HG03108 (cell line): ENCODE measurements at regions not wholly inside any gene's neighbourhood (a gene's known extent, or its start where the extent isn't known, plus 50 kb on each side); places are given as distances from the start of the nearest gene placed in this dataset.
"Not testable (repeated sequence)": the region's sequence is repeated elsewhere in the genome, so short reads cannot be mapped to it uniquely, and the experiment has no call there.

Experiments used
- ATAC-seq: cut with Tn5 transposase; IDR thresholded peaks from one replicate; pipeline ENCODE4 v1.9.1; 2021; ENCODE audit warnings: moderate library complexity; ENCODE audit not compliant: unreplicated experiment

DNA sequence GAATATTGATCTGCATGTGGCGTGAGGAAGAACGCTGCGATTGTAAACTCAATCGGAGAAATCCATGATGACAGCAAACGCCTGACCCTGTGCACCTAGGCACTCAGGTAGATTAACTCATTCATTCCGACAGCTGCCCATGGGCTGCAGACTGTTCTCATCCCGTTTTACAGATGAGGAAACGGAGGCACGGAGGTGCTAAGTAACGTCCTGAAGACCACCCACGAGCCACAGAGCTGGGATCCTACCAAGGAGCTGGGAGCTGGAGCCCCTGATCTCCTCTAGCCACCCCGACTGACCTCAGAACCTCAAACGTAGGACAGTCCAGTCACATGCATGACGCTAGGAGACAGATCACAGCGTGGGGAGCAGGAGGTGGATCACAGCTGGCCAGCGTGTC, 1092.7 kb downstream of the BRD1 start:
- no peak for ATAC-seq

DNA sequence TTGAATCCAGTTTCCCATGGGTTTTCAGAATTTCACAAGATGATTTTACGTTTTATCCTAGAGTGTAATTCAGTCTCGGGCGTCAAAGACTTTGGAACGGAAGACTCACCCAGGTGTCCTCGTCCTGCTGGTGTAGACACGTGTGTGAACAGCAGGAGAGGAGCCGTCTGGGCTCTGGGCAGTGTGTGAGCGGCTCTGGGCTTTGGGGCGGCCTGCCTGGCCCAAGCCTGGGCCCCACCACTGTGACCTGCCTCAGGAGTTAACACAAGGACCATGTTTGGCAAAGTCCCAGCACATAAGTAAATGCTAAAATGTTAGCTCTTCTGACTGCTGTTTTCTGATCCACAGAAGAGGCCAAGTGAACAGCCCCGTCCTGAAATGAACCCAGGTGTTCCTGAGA, 1093.3 kb downstream of the BRD1 start:
- ATAC-seq, result no peak

DNA sequence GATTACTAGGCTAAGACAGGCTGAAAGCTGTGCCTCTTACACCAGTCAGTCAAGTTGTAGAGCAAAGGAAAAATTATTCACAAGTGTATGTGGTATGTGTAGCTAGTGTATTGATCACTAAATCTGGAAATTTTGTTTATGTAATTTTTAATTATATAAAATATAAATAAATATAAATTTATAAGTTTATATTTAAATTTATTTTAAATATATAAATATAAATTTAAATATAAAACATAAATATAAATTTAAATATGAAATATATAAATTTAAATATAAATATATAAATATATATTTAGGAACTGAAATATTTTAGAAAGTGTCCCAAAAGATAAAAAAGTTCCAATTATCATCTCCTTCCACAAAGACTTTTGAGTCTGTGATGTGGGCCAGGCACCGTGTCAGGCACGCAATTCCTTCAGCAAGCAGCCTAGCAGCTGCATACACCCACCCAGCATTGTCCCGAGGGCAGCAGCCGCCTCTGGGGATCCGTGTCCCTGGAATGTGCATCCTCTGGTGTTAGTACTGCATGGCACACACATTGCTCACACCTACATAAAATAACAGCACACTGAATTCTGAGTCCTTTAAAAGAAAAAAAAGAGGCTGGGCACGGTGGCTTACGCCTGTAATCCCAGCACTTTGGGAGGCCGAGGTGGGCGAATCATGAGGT, 1098.0 kb downstream of the BRD1 start:
- ATAC-seq, result no peak

DNA sequence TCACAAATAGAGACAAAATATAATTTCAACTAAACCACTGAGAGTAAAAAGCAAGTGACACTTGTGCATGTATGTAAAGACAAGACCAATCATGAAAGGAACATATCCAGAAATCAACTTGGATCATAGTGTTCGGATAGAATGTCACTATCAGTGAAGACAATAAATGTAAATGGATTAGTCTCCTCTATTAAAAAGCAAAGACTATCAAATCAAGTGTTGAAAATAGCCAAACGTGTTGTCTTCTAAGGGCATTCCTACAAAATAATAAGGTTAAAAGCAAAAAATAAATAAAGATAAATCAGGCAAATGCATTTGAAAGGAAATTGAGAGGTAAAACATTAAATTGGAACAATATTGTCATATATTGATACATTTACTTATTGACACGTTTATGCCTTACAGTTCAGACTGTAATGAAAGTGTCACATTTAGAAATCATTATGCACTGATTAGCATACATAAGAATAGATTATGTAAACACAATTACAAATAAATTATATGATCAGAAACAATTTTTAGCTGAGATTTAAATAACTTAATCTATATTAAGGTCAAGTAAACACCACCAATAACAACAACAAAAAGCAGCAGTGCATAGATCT, 1100.1 kb downstream of the BRD1 start:
- no peak for ATAC-seq

DNA sequence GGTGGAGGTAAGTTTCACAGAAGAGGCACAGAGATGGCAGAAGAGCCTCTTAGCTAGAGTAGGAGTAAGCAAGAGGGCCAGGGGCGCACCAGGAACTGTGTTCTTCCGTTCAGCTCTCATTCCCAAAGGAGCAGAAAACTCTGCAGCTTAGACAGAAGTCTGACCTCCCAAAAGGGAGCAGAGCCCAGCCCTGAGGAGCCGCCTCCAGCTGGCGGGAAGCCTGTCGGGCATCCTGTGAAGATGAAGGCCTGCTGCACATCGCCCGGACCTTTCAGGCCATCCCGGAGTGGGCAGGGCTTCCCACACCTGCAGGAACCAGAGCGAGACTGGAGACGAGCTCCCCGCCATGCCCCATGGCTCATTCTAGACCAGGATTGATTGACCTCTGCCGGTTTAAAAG, 1102.8 kb downstream of the BRD1 start:
- ATAC-seq, result no peak

DNA sequence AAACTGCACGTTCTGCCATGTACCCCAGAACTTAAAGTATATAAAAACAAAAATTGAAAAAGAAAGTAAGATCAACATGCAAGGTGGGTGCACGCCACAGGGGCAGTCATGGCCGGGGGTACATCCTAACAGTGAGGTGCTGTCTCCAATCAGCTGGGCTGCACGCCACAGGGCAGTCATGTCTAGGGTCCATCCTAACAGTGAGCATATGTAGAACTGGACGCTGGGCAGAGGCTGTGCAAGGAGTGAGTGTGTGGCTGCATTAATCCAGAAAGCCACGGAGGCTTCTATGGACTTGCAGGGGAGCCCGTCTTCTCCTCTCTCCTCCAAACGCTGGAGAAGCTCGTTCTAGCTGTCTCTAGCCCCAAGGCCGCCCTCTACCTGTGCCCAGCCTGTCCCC, 1105.0 kb downstream of the BRD1 start:
- ATAC-seq, result no peak

DNA sequence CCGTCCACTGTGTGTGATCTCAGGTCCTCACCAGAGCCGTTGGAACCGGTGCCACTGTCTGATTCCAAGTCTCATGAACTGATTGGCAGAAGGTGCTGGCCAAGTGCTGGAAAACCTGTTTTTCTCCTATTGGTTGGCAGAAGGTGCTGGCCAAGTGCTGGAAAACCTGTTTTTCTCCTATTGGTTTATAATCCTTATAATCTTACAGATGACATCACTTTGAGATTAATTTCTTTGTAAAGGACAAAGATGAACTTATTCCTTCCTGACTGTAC, 1106.3 kb downstream of the BRD1 start:
- ATAC-seq, result no peak

DNA sequence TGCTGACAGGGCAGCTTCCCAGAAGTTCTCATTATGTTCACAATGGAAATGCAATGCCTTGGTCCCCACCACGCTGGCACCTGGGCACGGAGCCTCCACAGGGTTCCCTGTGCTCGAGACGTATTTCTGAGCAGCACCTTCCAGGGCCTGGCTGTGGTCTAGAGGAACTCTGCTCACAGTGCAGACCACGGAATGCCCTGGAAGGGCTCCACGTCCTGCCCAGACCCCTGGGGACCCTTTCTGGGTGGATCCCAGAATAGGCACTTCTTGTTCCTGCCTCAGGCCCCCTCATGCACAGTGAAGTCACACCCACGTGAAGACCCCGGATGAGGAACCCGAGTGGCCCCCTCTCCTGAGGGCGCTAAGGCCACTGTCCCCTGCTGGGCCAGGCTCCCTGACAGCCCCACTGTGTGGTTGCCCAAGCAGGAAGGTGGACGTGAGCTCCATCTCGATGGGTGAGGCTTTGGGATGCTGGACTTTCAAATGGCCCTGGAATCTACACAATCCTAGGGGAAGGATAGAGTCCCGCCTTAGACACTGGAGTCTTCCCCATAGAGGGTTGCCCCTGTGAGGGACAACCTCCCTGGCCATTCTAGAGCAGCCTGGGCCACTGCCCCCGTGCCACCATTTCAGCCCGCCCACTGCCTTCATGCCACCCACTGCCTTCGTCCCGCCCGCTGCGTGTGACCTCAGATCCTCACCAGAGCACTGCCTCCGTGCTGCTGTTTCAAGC, 1106.8 kb downstream of the BRD1 start:
- ATAC-seq, result no peak

DNA sequence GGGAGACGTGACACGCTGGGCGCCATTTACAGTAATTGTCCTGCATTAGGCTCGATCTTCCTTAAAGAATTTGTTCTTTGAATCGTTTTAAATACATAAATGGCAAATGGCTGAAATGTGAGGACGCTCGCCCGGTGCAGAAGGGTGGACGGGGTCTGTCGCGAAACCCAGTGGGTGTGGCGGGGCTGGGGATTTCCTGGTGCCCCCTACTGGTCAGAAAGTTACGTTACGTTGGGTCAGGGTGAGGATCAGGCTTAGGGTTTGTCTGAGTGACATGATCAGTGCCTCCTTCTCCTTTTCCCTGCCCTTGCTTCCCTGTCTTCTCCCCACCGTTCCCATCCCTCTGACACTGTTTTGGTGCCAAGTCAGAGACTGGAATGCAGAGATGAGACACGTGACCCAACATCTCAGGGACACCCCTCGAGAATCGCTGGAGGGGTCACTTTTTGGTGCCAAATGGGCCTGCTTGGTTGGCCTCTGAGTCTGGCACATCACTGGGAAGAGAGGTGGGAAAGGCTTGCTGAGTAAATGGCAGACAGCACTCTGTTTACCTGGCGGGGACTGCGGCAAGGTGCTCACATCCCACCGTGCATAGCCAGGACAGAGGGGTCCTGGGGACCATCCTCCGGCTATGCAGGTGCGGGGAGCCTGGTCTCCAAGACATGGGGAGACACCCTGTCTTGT, 1107.6 kb downstream of the BRD1 start:
- ATAC-seq, result no peak

DNA sequence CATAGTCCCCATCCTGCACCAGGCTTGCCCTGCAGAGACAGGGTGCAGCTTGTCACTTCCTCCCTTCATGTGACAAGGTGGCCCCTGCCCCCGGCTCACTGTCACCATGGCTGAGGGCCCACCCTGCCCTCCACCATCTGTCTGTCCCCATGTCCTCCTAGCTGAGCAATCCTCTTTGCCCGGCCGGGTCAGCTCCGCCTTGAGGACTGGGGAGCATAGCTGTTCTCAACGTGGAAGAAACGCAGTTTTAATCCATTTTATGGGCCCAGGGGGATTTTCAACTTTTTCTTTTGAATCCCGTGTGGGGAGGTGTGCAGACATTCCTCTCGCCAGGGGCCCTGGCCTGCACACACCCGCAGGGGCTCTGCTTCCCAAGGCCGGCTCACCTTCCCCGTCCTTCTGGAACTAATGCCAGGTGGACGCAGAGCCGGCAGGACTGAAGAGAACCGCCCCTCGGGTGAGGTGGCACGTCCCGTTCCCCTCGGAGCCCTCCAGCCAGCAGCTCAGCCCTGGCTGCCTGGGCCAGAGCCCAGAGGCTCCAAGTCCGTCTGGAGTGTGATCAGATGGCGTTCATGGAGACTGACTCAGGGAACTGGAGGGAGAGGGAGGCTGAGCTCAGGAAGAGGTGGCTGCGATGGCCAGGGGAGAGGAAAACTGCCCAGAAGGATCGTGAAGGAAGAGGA, 1108.7 kb downstream of the BRD1 start:
- ATAC-seq, result no peak

DNA sequence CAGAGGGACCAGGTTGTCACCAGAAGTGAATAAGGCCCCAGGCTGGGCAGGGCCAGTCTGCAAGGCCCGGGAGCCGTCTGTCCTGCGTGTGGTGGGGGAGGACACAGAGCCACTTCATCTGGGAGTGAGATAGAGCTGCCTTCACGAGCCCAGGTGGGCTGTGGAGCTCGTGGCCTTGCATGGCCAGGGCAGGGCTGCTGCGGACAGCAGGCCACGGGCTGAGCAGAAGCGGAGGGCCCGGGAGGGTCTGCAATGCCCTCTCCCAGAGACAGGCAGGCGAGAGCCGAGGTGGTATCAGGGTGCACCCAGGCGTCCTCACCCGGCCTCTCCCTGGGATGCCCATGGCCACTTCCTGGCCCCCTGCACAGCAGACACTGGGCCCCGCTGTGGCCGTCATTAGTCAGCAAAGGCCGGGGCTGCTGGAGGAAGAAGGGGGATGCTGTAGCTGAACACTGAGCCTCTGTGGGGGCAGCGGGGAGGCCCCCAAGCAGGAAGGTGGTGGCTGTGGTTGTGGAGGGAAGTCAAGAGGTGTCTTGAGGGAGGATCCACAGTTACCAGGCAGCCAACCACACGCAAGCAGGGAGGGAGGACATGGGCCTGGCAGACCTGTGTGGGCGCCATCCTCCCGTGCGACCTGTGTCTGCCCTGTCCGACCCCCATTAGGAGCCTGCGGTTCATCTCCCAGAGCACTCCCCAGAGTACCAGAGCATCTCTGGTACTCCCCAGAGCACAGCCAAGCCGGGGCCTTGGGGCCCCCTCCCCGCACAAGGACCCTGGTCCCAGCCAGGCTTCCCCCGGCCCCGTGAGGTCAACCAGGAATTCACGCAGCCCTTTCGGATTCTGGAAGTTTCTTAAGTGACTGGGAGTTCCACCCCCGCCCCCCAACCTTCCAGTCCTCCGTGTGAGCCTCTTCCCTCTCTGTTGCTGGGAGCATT, 1109.5 kb downstream of the BRD1 start:
- no peak for ATAC-seq

DNA sequence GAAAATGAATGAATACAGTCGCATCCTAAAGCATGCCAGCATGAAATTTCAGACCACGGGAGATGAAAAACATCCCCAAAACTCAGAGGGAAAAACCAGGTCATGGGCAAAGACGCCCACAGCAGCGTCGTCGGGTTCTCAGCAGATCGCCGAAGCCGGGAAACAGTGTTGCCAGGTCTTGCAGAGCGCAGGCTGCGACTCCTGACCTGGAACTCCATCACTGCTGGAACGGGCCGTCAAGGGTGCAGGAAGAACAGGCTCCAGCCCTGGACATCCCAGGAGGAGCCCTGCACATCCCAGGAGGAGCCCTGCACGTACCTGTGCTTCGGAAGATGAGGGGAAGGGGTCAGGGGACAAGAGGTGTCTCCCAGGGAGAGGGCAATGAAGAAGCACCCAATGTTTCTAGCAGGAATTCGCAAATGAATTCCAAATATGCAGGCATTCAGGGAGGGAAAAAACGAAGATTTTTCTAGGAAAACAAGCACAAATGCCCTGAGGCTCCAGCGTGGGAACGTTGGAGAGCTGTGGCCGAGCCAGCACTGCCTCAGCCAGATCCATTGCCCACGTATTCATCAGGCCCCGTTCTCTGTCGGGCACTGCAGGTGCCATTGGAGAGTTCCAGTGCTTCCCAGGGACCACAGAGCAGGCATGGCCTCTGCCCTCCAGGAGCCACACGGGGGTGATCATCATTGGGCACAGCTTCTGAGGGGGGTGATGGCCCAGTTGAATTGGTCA, 1110.4 kb downstream of the BRD1 start:
- ATAC-seq, result no peak

DNA sequence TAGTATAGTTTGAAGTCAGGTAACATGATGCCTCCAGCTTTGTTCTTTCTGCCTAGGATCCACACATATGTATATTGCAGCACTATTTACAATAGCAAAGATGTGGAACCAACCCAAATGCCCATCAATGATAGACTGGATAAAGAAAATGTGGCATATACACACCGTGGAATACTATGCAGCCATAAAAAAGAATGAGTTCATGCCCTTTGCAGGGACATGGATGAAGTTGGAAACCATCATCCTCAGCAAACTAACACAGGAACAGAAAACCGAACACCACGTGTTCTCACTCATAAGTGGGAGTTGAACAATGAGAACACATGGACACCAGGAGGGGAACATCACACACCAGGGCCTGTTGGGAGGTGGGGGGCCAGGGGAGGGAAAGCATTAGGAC, 1111.5 kb downstream of the BRD1 start:
- not testable (repeated sequence) for ATAC-seq

DNA sequence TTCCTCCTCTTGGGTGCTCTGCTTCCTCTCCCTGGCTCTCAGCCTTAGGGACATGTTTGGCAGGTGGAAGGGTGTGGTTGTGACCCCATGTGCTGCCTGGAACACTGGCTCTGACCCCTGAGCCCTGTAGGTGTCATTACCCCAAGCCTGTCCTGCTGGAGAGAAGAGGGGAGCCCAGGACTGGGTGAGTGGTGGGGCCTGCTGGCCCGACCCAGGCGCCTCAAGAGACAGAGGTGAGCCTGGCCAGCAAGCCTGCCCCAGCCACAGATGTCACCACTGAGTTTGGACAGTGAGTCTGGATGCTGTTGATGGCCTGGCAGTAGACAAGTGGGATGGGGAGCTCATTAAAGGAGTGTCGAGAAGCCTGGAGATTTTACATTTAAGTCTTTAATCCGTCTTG, 1112.2 kb downstream of the BRD1 start:
- no peak for ATAC-seq

DNA sequence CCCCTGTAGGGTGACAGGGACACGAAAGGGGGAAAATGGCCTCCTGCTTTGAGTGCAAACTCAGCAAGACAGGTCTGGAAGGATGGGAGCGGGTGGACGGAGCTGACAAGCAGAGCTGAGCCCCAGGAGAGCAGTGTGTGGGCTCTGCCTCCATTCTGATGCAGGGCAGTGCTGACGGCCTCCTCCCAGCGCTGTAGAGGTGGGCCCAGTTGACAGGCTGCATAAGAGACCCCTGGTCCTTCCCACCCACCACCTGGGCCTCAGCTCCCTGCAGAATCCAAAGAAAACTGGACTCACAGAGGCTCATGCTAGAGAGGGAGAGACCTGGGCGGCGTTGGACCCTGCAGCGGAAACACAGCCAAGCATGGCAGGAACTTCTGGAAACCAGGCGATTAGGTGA, 1113.4 kb downstream of the BRD1 start:
- no peak for ATAC-seq

DNA sequence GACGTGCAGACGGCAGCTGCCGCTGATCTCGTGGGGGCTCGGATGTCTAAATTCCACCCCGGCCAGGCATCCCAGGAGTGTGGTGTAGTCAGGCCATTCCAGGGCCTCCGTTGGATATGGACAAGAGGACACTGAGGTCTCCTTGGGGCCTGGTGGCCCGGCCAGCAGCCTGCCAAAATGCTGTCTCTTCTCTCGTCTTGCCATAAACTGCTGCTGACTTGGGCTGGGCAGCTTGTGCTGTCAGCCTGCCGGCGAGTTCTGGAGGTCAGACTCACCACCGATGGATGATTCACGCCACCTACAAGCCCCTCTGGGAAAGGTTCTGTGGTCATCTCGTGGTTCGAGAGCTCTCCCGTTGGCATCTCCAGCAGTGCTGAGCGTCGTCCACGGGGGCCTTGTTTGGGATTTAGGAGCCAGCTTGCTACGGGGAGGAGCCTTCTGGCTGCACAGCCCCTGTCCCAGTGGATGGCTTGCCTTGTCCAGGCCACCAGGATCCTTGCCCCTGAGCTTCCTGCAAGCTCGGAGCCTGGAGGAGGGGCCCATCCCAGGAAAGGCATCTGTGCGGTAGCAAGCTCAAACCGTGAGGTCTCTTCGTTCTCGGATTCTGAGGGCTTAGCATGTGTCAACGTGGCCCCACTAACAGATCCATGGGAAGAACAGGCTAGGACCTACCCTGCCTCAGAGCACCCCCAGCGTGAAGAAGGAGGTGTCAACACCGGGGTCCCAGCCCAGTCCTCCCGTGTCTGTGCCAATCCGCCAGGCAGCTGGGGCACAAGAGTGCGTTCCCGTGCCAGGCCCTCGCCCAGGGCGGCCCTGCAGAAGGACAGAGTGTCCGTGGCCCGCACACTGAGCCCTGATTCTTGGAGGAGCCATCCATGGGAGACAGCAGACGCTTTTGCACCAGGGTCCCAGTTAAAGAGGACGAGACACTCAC, 1114.1 kb downstream of the BRD1 start:
- no peak for ATAC-seq

DNA sequence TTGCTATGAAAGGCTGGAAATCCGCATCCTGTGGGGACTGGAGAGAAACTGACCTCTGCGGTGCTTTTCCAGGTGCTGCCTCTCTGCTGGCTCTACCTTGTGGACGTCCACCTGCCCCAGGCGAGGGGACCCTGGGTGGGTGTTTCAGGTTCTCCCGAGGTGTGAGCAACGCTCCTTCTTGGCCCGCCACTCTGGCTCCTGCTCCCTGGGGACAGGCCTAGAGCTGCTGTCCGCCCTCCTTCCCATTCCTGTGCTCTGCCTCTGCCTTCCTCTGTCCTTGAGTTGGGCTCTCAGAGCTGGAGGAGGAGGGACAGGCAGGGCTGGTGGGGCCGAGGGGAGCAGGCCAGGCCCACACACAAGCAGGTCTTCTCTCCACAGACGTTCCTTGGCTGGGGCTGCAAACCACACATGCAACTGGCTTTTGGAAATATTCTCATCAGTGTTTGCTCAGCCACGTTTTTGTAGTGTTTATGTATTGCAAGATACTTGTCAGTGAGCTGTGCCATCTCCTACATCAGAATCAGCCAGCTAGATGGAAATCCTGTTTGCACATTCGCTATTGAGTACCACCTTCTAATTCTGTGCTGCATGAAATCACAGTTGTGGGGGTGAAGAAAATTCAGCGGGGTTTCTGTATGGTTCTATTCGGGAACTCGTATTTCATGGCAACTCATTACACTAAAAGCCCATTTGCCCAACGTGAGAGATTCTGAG, 1115.0 kb downstream of the BRD1 start:
- ATAC-seq, result no peak

DNA sequence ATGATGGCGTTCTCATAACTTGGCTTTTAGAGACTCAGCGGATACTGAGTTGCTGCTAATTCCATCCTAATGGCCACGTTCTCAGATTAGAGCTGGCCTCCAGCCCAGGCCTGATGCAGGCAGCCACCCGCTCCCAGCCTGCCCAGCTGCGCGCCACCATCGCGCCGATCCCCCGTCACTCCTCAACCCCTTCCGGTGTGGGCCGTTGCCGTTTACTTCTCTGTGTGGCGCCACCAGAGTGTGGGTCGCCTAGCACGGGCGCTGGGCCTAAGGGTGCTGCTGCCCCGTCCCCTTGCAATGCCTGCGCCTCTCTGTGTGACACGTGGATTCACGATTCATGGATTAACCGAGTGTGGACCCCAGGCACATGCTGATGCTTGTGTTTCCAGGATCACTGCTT, 1116.0 kb downstream of the BRD1 start:
- ATAC-seq, result no peak
